Neural progenitor cell (in vitro differentiated cells): ENCODE measurements at regions not wholly inside any gene's neighbourhood (a gene's known extent, or its start where the extent isn't known, plus 50 kb on each side); places are given as distances from the start of the nearest gene placed in this dataset.
A peak's percentile ranks its signal among the peaks of the same experiment; 100 is the strongest.

Experiments used
- DNase-seq: peaks from one replicate; pipeline ENCODE4 v3.0.0-alpha.2; 2016; ENCODE audit warnings: low spot score
- H2AFZ ChIP-seq: fragments of 200-600 bp; sonication (generic); replicated peaks from 2 replicates; pipeline ENCODE4 v1.6.1; 2016; ENCODE audit warnings: antibody characterized with exemption
- H3F3A ChIP-seq: fragments of 200-600 bp; sonication (generic); 2 replicates; pipeline ENCODE4 v1.6.1; 2016; ENCODE audit warnings: antibody characterized with exemption, low read depth
- H3K27ac ChIP-seq: fragments of 200-600 bp; sonication (generic); 2 replicates; pipeline ENCODE4 v1.5.1; 2016; ENCODE audit warnings: mild to moderate bottlenecking
- H3K27me3 ChIP-seq: fragments of 200-600 bp; sonication (generic); 2 replicates; pipeline ENCODE4 v1.6.1; 2016; ENCODE audit warnings: mild to moderate bottlenecking, moderate library complexity
- H3K36me3 ChIP-seq: fragments of 200-600 bp; sonication (generic); 2 replicates; pipeline ENCODE4 v1.5.1; 2016
- H3K4me1 ChIP-seq: fragments of 200-600 bp; sonication (generic); 2 replicates; pipeline ENCODE4 v1.6.1; 2016; ENCODE audit warnings: mixed run types
- H3K4me2 ChIP-seq: fragments of 200-600 bp; sonication (generic); 2 replicates; pipeline ENCODE4 v1.6.1; 2016
- H3K4me3 ChIP-seq: fragments of 200-600 bp; sonication (generic); 2 replicates; pipeline ENCODE4 v1.5.1; 2016
- H3K79me2 ChIP-seq: fragments of 200-600 bp; sonication (generic); 2 replicates; pipeline ENCODE4 v1.6.1; 2016; ENCODE audit warnings: low read depth
- H3K9ac ChIP-seq: fragments of 200-600 bp; sonication (generic); 2 replicates; pipeline ENCODE4 v1.6.1; 2016
- H3K9me3 ChIP-seq: fragments of 200-600 bp; sonication (generic); 2 replicates; pipeline ENCODE4 v1.5.1; 2016; ENCODE audit warnings: low read depth
- H4K20me1 ChIP-seq: fragments of 200-600 bp; sonication (generic); 2 replicates; pipeline ENCODE4 v1.6.1; 2016; ENCODE audit warnings: low read depth
- H3K27ac Mint-ChIP-seq: 3 replicates; pipeline ENCODE4 v1.8.0; 2021; ENCODE audit warnings: mixed read lengths
- H3K27me3 Mint-ChIP-seq: 2 replicates; pipeline ENCODE4 v1.8.0; 2022; ENCODE audit warnings: low read depth, mild to moderate bottlenecking, inconsistent platforms, moderate library complexity, mixed read lengths; ENCODE audit not compliant: insufficient read depth
- H3K36me3 Mint-ChIP-seq: 3 replicates; pipeline ENCODE4 v1.8.0; 2021; ENCODE audit warnings: mixed read lengths
- H3K4me1 Mint-ChIP-seq: 3 replicates; pipeline ENCODE4 v1.8.0; 2021; ENCODE audit warnings: mixed read lengths
- H3K4me3 Mint-ChIP-seq: 3 replicates; pipeline ENCODE4 v1.8.0; 2021; ENCODE audit warnings: mild to moderate bottlenecking, moderate library complexity, mixed read lengths
- H3K9me3 Mint-ChIP-seq: 3 replicates; pipeline ENCODE4 v1.8.0; 2020; ENCODE audit warnings: mixed read lengths
- CTCF ChIP-seq: fragments of 200-600 bp; sonication (generic); IDR thresholded peaks from 2 replicates; pipeline ENCODE4 v1.5.1; 2017; ENCODE audit warnings: antibody characterized with exemption, mild to moderate bottlenecking
- EZH2 ChIP-seq: fragments of 200-600 bp; sonication (generic); IDR thresholded peaks from 2 replicates; pipeline ENCODE4 v1.6.1; 2017; ENCODE audit warnings: antibody characterized with exemption, mild to moderate bottlenecking, moderate library complexity
- EZH2phosphoT487 ChIP-seq: fragments of 200-600 bp; sonication (generic); IDR thresholded peaks from 2 replicates; pipeline ENCODE4 v1.6.1; 2017; ENCODE audit warnings: antibody characterized with exemption

- H3K9ac ChIP-seq = no peak overlapping the region
- Mint-ChIP-seq H3K9me3 (peaks cover 8% of the 10 kb centered on the region), H3K4me1 (peaks cover 33% of the 10 kb centered on the region), H3K36me3 (no peaks in the 10 kb centered on the region), H3K27ac (no peak overlapping the region), H3K4me3 (no peak overlapping the region), H3K27me3 (peaks cover 7% of the 10 kb centered on the region)
- no peak overlapping the region for H3K27ac ChIP-seq
- H3K36me3 ChIP-seq = no peaks in the 10 kb centered on the region
- H2AFZ ChIP-seq = no peak overlapping the region
- DNase-seq = no peak
- no peak overlapping the region for H3K4me3 ChIP-seq
- no peaks in the 10 kb centered on the region for H4K20me1 ChIP-seq
- TF ChIP-seq EZH2phosphoT487 (no peak), EZH2 (no peak)
- H3K79me2 ChIP-seq = no peaks in the 10 kb centered on the region
- no peak overlapping the region for H3K4me2 ChIP-seq
- peaks cover 8% of the 10 kb centered on the region for H3F3A ChIP-seq
- no peaks in the 10 kb centered on the region for H3K27me3 ChIP-seq
- H3K4me1 ChIP-seq = peaks cover 12% of the 10 kb centered on the region
- H3K9me3 ChIP-seq = no peaks in the 10 kb centered on the region
Observed at GRCh38 chr15:66905185-66905584, 160.2 kb upstream of the SMAD3 start.

GRCh38 chr15:66905954-66906353, 159.4 kb upstream of the SMAD3 start:
- no peaks in the 10 kb centered on the region for H4K20me1 ChIP-seq
- no peak overlapping the region for H3K9ac ChIP-seq
- H3K36me3 Mint-ChIP-seq = no peaks in the 10 kb centered on the region
- H3K27ac ChIP-seq = no peak overlapping the region
- peaks cover 40% of the 10 kb centered on the region for H3K4me1 Mint-ChIP-seq
- H3K4me1 ChIP-seq = peaks cover 14% of the 10 kb centered on the region
- DNase-seq = peak; percentile 19
- no peaks in the 10 kb centered on the region for H3K27me3 ChIP-seq
- no peak overlapping the region for H3K4me3 ChIP-seq
- H3K4me3 Mint-ChIP-seq = no peak overlapping the region
- no peak overlapping the region for H3K27ac Mint-ChIP-seq
- H3K79me2 ChIP-seq = no peaks in the 10 kb centered on the region
- peaks cover 8% of the 10 kb centered on the region for H3K9me3 Mint-ChIP-seq
- H3K4me2 ChIP-seq = no peak overlapping the region
- no peak overlapping the region for H2AFZ ChIP-seq
- TF ChIP-seq CTCF = peak; percentile 43
- TF ChIP-seq EZH2phosphoT487 = no peak
- TF ChIP-seq EZH2 = no peak
- H3K36me3 ChIP-seq = no peaks in the 10 kb centered on the region
- H3K27me3 Mint-ChIP-seq = peaks cover 5% of the 10 kb centered on the region
- H3F3A ChIP-seq = peaks cover 8% of the 10 kb centered on the region
- no peaks in the 10 kb centered on the region for H3K9me3 ChIP-seq

- H3K36me3 Mint-ChIP-seq = no peaks in the 10 kb centered on the region
- Histone ChIP-seq H3K27me3 (no peaks in the 10 kb centered on the region), H3K9ac (no peak overlapping the region), H3K27ac (no peak overlapping the region), H3K4me1 (peaks cover 19% of the 10 kb centered on the region), H3K9me3 (no peaks in the 10 kb centered on the region), H3K4me3 (no peak overlapping the region), H4K20me1 (no peaks in the 10 kb centered on the region), H3K79me2 (no peaks in the 10 kb centered on the region), H3F3A (peaks cover 8% of the 10 kb centered on the region), H3K36me3 (no peaks in the 10 kb centered on the region), H3K4me2 (no peak overlapping the region), H2AFZ (no peak overlapping the region)
- no peak for TF ChIP-seq EZH2
- TF ChIP-seq EZH2phosphoT487 = no peak
- TF ChIP-seq CTCF = no peak
- peaks cover 41% of the 10 kb centered on the region for H3K4me1 Mint-ChIP-seq
- H3K9me3 Mint-ChIP-seq = peaks cover 8% of the 10 kb centered on the region
- H3K27ac Mint-ChIP-seq = peak overlapping the region; percentile 6
- H3K27me3 Mint-ChIP-seq = peaks cover 4% of the 10 kb centered on the region
- H3K4me3 Mint-ChIP-seq = no peak overlapping the region
- DNase-seq = no peak
Observed at GRCh38 chr15:66906668-66907614, 158.5 kb upstream of the SMAD3 start.
